ENCODE measurements at regions not wholly inside any gene's neighbourhood (a gene's known extent, or its start where the extent isn't known, plus 50 kb on each side); places are given as distances from the start of the nearest gene placed in this dataset.

- H3K36me3 ChIP-seq (ENCODE audit: insufficient read depth, low read length, poor library complexity, severe bottlenecking) = no peaks in the 10 kb centered on the region
- H3K9me3 ChIP-seq (ENCODE audit: low read depth, low read length, poor library complexity, severe bottlenecking) = no peaks in the 10 kb centered on the region
- H3K27ac ChIP-seq (ENCODE audit: low read depth, low read length, poor library complexity, severe bottlenecking) = no peak overlapping the region
- intact Hi-C loops (cut with micrococcal nuclease; ENCODE audit: unreplicated experiment) = no loop called here
- no TSS peak for BruUV-seq (replicated peaks)
- ChIA-PET CTCF (interaction anchor here (0.6 kb wide), 1 partner anchor 501 kb away, joined by 4 read pairs; no protein-coding TSS in a partner anchor), POLR2A (ENCODE audit: low non-redundant PET) (interaction anchor here (0.8 kb wide), 1 partner anchor 221 kb away, joined by 3 read pairs; no protein-coding TSS in a partner anchor)
- TF ChIP-seq EZH2 (IDR thresholded peaks at IDR 0.05; ENCODE audit: borderline replicate concordance, low read depth, low read length, poor library complexity, severe bottlenecking) = no peak
- no peak for TF ChIP-seq CTCF (conservative IDR thresholded peaks at IDR 0.05; ENCODE audit: low read depth, low read length)
- no peaks in the 10 kb centered on the region for H3K4me1 ChIP-seq (ENCODE audit: insufficient read depth, low read length, poor library complexity, severe bottlenecking)
- H3K4me3 ChIP-seq (ENCODE audit: low read depth, low read length, poor library complexity, severe bottlenecking) = no peak overlapping the region
- DNase-seq (ENCODE audit: low spot score) = no peak
- no peaks in the 10 kb centered on the region for H3K27me3 ChIP-seq (replicated peaks; ENCODE audit: insufficient read depth, low read depth, low read length, poor library complexity)
These were observed 148.5 kb downstream of the LY86 start for GRCh38 chr6:6736791-6737654.

GRCh38 chr6:6737671-6738070 is 149.2 kb downstream of the LY86 start:
- no peak for DNase-seq (ENCODE audit: low spot score)
- H3K36me3 ChIP-seq (ENCODE audit: insufficient read depth, low read length, poor library complexity, severe bottlenecking) = no peaks in the 10 kb centered on the region
- no peaks in the 10 kb centered on the region for H3K27me3 ChIP-seq (replicated peaks; ENCODE audit: insufficient read depth, low read depth, low read length, poor library complexity)
- H3K4me3 ChIP-seq (ENCODE audit: low read depth, low read length, poor library complexity, severe bottlenecking) = no peak overlapping the region
- H3K9me3 ChIP-seq (ENCODE audit: low read depth, low read length, poor library complexity, severe bottlenecking) = no peaks in the 10 kb centered on the region
- H3K4me1 ChIP-seq (ENCODE audit: insufficient read depth, low read length, poor library complexity, severe bottlenecking) = no peaks in the 10 kb centered on the region
- POLR2A ChIA-PET (ENCODE audit: low non-redundant PET) = no interaction called here
- no peak overlapping the region for H3K27ac ChIP-seq (ENCODE audit: low read depth, low read length, poor library complexity, severe bottlenecking)
- TF ChIP-seq CTCF (conservative IDR thresholded peaks at IDR 0.05; ENCODE audit: low read depth, low read length) (no peak), EZH2 (IDR thresholded peaks at IDR 0.05; ENCODE audit: borderline replicate concordance, low read depth, low read length, poor library complexity, severe bottlenecking) (no peak)
- CTCF ChIA-PET = no interaction called here
- intact Hi-C loops (cut with micrococcal nuclease; ENCODE audit: unreplicated experiment) = no loop called here
- BruUV-seq (replicated peaks) = no TSS peak

- TF ChIP-seq EZH2 (IDR thresholded peaks at IDR 0.05; ENCODE audit: borderline replicate concordance, low read depth, low read length, poor library complexity, severe bottlenecking) = no peak
- no peak for TF ChIP-seq CTCF (conservative IDR thresholded peaks at IDR 0.05; ENCODE audit: low read depth, low read length)
- Histone ChIP-seq H3K4me3 (ENCODE audit: low read depth, low read length, poor library complexity, severe bottlenecking) (no peak overlapping the region), H3K27ac (ENCODE audit: low read depth, low read length, poor library complexity, severe bottlenecking) (no peak overlapping the region), H3K4me1 (ENCODE audit: insufficient read depth, low read length, poor library complexity, severe bottlenecking) (no peaks in the 10 kb centered on the region), H3K27me3 (replicated peaks; ENCODE audit: insufficient read depth, low read depth, low read length, poor library complexity) (no peaks in the 10 kb centered on the region), H3K36me3 (ENCODE audit: insufficient read depth, low read length, poor library complexity, severe bottlenecking) (no peaks in the 10 kb centered on the region), H3K9me3 (ENCODE audit: low read depth, low read length, poor library complexity, severe bottlenecking) (no peaks in the 10 kb centered on the region)
- POLR2A ChIA-PET (ENCODE audit: low non-redundant PET) = no interaction called here
- intact Hi-C loops (cut with micrococcal nuclease; ENCODE audit: unreplicated experiment) = no loop called here
- BruUV-seq (replicated peaks) = no TSS peak
- CTCF ChIA-PET = no interaction called here
- DNase-seq (ENCODE audit: low spot score) = no peak
These were observed 149.6 kb downstream of the LY86 start for GRCh38 chr6:6738108-6738507.
